ENCODE measurements at regions not wholly inside any gene's neighbourhood (a gene's known extent, or its start where the extent isn't known, plus 50 kb on each side); places are given as distances from the start of the nearest gene placed in this dataset.
"Not testable (repeated sequence)": the region's sequence is repeated elsewhere in the genome, so short reads cannot be mapped to it uniquely, and the experiment has no call there.

GRCh38 chr5:6080436-6080835 lies 297.9 kb downstream of the MED10 start:
- no peaks in the 10 kb centered on the region for H3K36me3 ChIP-seq (ENCODE audit: control insufficient read depth, insufficient read depth, low read length)
- H4K5ac ChIP-seq (ENCODE audit: low read length): no peak overlapping the region
- no peak overlapping the region for H4K8ac ChIP-seq (ENCODE audit: low read depth, low read length)
- no peak overlapping the region for H3K27ac ChIP-seq (ENCODE audit: low read depth, low read length)
- no peaks in the 10 kb centered on the region for H3K4me1 ChIP-seq (ENCODE audit: control insufficient read depth, low read depth, low read length)
- H2BK5ac ChIP-seq (ENCODE audit: low read length): no peak overlapping the region
- H3K4me2 ChIP-seq (ENCODE audit: low read length): no peak overlapping the region
- no CpG with 5 or more reads among the region's 7 CpGs for WGBS (ENCODE audit: extremely low coverage, insufficient coverage, low lambda C conversion rate)
- H2BK15ac ChIP-seq (replicated peaks; ENCODE audit: low read depth): no peak overlapping the region
- no peak overlapping the region for H2BK120ac ChIP-seq (ENCODE audit: low read depth, low read length)
- H3K4me3 ChIP-seq (ENCODE audit: low read length): no peak overlapping the region
- H3K79me1 ChIP-seq (ENCODE audit: low read length): no peaks in the 10 kb centered on the region
- H3K56ac ChIP-seq (ENCODE audit: low read length): no peak overlapping the region
- H3K79me2 ChIP-seq (ENCODE audit: control insufficient read depth, insufficient read depth, low read length): no peaks in the 10 kb centered on the region
- H3K27me3 ChIP-seq (ENCODE audit: insufficient read depth, low read length, poor library complexity): no peaks in the 10 kb centered on the region
- no peak overlapping the region for H3K18ac ChIP-seq (ENCODE audit: low read length)
- H3K23ac ChIP-seq (ENCODE audit: low read length): no peak overlapping the region
- DNase-seq: no peak
- no peak overlapping the region for H2AK5ac ChIP-seq (ENCODE audit: low read length)
- H3K9ac ChIP-seq (ENCODE audit: low read length): no peak overlapping the region
- H3K4ac ChIP-seq (ENCODE audit: low read depth, low read length): no peak overlapping the region

- no peak overlapping the region for H3K18ac ChIP-seq (ENCODE audit: low read length)
- H3K56ac ChIP-seq (ENCODE audit: low read length): no peak overlapping the region
- no peaks in the 10 kb centered on the region for H3K27me3 ChIP-seq (ENCODE audit: insufficient read depth, low read length, poor library complexity)
- H4K5ac ChIP-seq (ENCODE audit: low read length): no peak overlapping the region
- no peak overlapping the region for H3K4me2 ChIP-seq (ENCODE audit: low read length)
- no peak overlapping the region for H2BK15ac ChIP-seq (replicated peaks; ENCODE audit: low read depth)
- no peak overlapping the region for H3K4me3 ChIP-seq (ENCODE audit: low read length)
- no peak overlapping the region for H2BK5ac ChIP-seq (ENCODE audit: low read length)
- H3K27ac ChIP-seq (ENCODE audit: low read depth, low read length): no peak overlapping the region
- H3K4ac ChIP-seq (ENCODE audit: low read depth, low read length): no peak overlapping the region
- H3K36me3 ChIP-seq (ENCODE audit: control insufficient read depth, insufficient read depth, low read length): no peaks in the 10 kb centered on the region
- H3K79me2 ChIP-seq (ENCODE audit: control insufficient read depth, insufficient read depth, low read length): no peaks in the 10 kb centered on the region
- no peak overlapping the region for H4K8ac ChIP-seq (ENCODE audit: low read depth, low read length)
- DNase-seq: no peak
- H2BK120ac ChIP-seq (ENCODE audit: low read depth, low read length): no peak overlapping the region
- H3K23ac ChIP-seq (ENCODE audit: low read length): no peak overlapping the region
- no peak overlapping the region for H2AK5ac ChIP-seq (ENCODE audit: low read length)
- no peaks in the 10 kb centered on the region for H3K79me1 ChIP-seq (ENCODE audit: low read length)
- H3K9ac ChIP-seq (ENCODE audit: low read length): no peak overlapping the region
- H3K4me1 ChIP-seq (ENCODE audit: control insufficient read depth, low read depth, low read length): no peaks in the 10 kb centered on the region
- WGBS (ENCODE audit: extremely low coverage, insufficient coverage, low lambda C conversion rate): no CpG with 5 or more reads among the region's 5 CpGs
These were observed 299.5 kb downstream of the MED10 start for GRCh38 chr5:6078881-6079280.

GRCh38 chr5:6076341-6077239 lies 301.8 kb downstream of the MED10 start:
- H3K4me1 ChIP-seq (ENCODE audit: control insufficient read depth, low read depth, low read length): no peaks in the 10 kb centered on the region
- no peak overlapping the region for H3K4me3 ChIP-seq (ENCODE audit: low read length)
- H3K56ac ChIP-seq (ENCODE audit: low read length): no peak overlapping the region
- H2BK15ac ChIP-seq (replicated peaks; ENCODE audit: low read depth): no peak overlapping the region
- no peak overlapping the region for H3K4me2 ChIP-seq (ENCODE audit: low read length)
- H3K18ac ChIP-seq (ENCODE audit: low read length): no peak overlapping the region
- no peak overlapping the region for H3K9ac ChIP-seq (ENCODE audit: low read length)
- H3K23ac ChIP-seq (ENCODE audit: low read length): no peak overlapping the region
- H3K27me3 ChIP-seq (ENCODE audit: insufficient read depth, low read length, poor library complexity): no peaks in the 10 kb centered on the region
- H3K79me2 ChIP-seq (ENCODE audit: control insufficient read depth, insufficient read depth, low read length): no peaks in the 10 kb centered on the region
- no peak overlapping the region for H4K8ac ChIP-seq (ENCODE audit: low read depth, low read length)
- H2BK5ac ChIP-seq (ENCODE audit: low read length): no peak overlapping the region
- no peaks in the 10 kb centered on the region for H3K79me1 ChIP-seq (ENCODE audit: low read length)
- H3K27ac ChIP-seq (ENCODE audit: low read depth, low read length): no peak overlapping the region
- H3K36me3 ChIP-seq (ENCODE audit: control insufficient read depth, insufficient read depth, low read length): no peaks in the 10 kb centered on the region
- H4K5ac ChIP-seq (ENCODE audit: low read length): no peak overlapping the region
- WGBS (ENCODE audit: extremely low coverage, insufficient coverage, low lambda C conversion rate): no CpG with 5 or more reads among the region's 7 CpGs
- DNase-seq: no peak
- H2BK120ac ChIP-seq (ENCODE audit: low read depth, low read length): no peak overlapping the region
- no peak overlapping the region for H2AK5ac ChIP-seq (ENCODE audit: low read length)
- H3K4ac ChIP-seq (ENCODE audit: low read depth, low read length): no peak overlapping the region

DNA sequence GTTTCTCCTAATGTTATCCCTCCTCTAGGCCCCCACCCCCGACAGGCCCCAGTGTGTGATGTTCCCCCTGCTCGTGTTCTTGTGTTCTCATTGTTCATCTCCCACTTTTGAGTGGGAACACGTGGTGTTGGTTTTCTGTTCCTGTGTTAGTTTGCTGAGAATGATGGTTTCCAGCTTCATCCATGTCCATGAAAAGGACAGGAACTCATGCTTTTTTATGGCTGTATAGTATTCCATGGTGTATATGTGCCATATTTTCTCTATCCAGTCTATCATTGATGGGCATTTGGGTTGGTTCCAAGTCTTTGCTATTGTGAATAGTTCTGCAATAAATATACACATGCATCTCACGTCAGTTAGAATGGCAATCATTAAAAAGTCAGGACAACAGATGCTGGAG lies 305.9 kb downstream of the MED10 start:
- not testable (repeated sequence) for H3K4me1 ChIP-seq (ENCODE audit: control insufficient read depth, low read depth, low read length); H3K9ac ChIP-seq (ENCODE audit: low read length); H3K56ac ChIP-seq (ENCODE audit: low read length); H3K27ac ChIP-seq (ENCODE audit: low read depth, low read length); H3K27me3 ChIP-seq (ENCODE audit: insufficient read depth, low read length, poor library complexity); H4K8ac ChIP-seq (ENCODE audit: low read depth, low read length); H3K4ac ChIP-seq (ENCODE audit: low read depth, low read length); H2AK5ac ChIP-seq (ENCODE audit: low read length); H3K36me3 ChIP-seq (ENCODE audit: control insufficient read depth, insufficient read depth, low read length); H2BK15ac ChIP-seq (replicated peaks; ENCODE audit: low read depth); H2BK5ac ChIP-seq (ENCODE audit: low read length); H2BK120ac ChIP-seq (ENCODE audit: low read depth, low read length); H3K4me2 ChIP-seq (ENCODE audit: low read length); H4K5ac ChIP-seq (ENCODE audit: low read length); H3K79me2 ChIP-seq (ENCODE audit: control insufficient read depth, insufficient read depth, low read length); H3K18ac ChIP-seq (ENCODE audit: low read length); H3K23ac ChIP-seq (ENCODE audit: low read length); H3K4me3 ChIP-seq (ENCODE audit: low read length); DNase-seq; H3K79me1 ChIP-seq (ENCODE audit: low read length)
- no CpG with 5 or more reads among the region's 4 CpGs for WGBS (ENCODE audit: extremely low coverage, insufficient coverage, low lambda C conversion rate)

DNA sequence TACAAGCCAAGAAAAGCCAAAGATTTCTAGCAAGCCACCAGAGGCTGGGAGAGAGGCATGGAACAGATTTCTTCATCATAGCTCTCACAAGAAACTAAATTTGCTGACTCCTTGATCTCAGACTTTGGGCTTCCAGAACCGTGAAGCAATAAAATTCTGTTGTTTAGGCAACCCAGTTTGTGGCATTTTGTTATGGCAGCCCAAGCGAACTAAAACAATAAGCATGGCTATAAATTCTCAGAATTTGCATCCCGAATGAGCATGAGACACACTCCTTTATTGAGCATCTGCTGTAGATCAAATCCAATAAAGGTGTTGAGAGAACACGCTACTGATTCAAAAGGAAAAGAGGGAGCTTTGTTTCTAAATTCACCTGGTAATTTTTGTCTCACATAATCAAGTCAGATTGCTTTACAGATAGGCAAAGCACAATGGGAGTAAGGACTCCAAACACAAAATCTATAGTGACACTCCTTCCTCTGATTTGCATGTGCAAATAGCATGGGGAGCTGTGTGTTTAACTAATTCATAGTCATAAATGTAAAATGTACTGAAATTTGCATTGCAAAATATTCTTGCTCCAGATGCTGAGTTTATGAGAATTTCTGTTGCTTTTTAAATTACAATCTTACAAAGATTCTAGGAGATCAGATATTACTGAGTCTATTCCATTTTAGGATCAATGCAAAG lies 308.7 kb downstream of the MED10 start:
- H4K8ac ChIP-seq (ENCODE audit: low read depth, low read length): no peak overlapping the region
- no peak overlapping the region for H3K27ac ChIP-seq (ENCODE audit: low read depth, low read length)
- H3K79me1 ChIP-seq (ENCODE audit: low read length): no peaks in the 10 kb centered on the region
- no peak overlapping the region for H3K4me2 ChIP-seq (ENCODE audit: low read length)
- no peaks in the 10 kb centered on the region for H3K79me2 ChIP-seq (ENCODE audit: control insufficient read depth, insufficient read depth, low read length)
- DNase-seq: no peak
- no peak overlapping the region for H3K18ac ChIP-seq (ENCODE audit: low read length)
- no peak overlapping the region for H3K23ac ChIP-seq (ENCODE audit: low read length)
- no peak overlapping the region for H3K4me3 ChIP-seq (ENCODE audit: low read length)
- H3K4ac ChIP-seq (ENCODE audit: low read depth, low read length): no peak overlapping the region
- no CpG with 5 or more reads among the region's 4 CpGs for WGBS (ENCODE audit: extremely low coverage, insufficient coverage, low lambda C conversion rate)
- no peaks in the 10 kb centered on the region for H3K36me3 ChIP-seq (ENCODE audit: control insufficient read depth, insufficient read depth, low read length)
- no peak overlapping the region for H2BK15ac ChIP-seq (replicated peaks; ENCODE audit: low read depth)
- no peaks in the 10 kb centered on the region for H3K27me3 ChIP-seq (ENCODE audit: insufficient read depth, low read length, poor library complexity)
- H2BK5ac ChIP-seq (ENCODE audit: low read length): no peak overlapping the region
- H3K4me1 ChIP-seq (ENCODE audit: control insufficient read depth, low read depth, low read length): no peaks in the 10 kb centered on the region
- no peak overlapping the region for H4K5ac ChIP-seq (ENCODE audit: low read length)
- H2BK120ac ChIP-seq (ENCODE audit: low read depth, low read length): no peak overlapping the region
- no peak overlapping the region for H3K56ac ChIP-seq (ENCODE audit: low read length)
- H3K9ac ChIP-seq (ENCODE audit: low read length): no peak overlapping the region
- H2AK5ac ChIP-seq (ENCODE audit: low read length): no peak overlapping the region

All from mesendoderm (in vitro differentiated cells).